ENCODE measurements at regions not wholly inside any gene's neighbourhood (a gene's known extent, or its start where the extent isn't known, plus 50 kb on each side); places are given as distances from the start of the nearest gene placed in this dataset.

- H3K27me3 ChIP-seq (ENCODE audit: insufficient read depth, low read length), result no peaks in the 10 kb centered on the region
- DNase-seq (ENCODE audit: insufficient read length, low spot score, missing footprints), result no peak
- H3K4me2 ChIP-seq (ENCODE audit: insufficient read depth, low read length), result no peak overlapping the region
Observed at GRCh38 chr7:131122394-131122793, 205.3 kb upstream of the MKLN1 start.

GRCh38 chr7:131124001-131124629, 203.6 kb upstream of the MKLN1 start:
- Histone ChIP-seq H3K36me3 (ENCODE audit: insufficient read depth, low read length) (no peaks in the 10 kb centered on the region), H3K9me3 (ENCODE audit: low read depth, low read length) (no peaks in the 10 kb centered on the region), H3K4me1 (ENCODE audit: insufficient read depth, low read length) (no peaks in the 10 kb centered on the region), H3K27ac (ENCODE audit: low read depth, low read length) (no peak overlapping the region), H3K27me3 (ENCODE audit: insufficient read depth, low read length) (no peaks in the 10 kb centered on the region), H4K20me1 (ENCODE audit: insufficient read depth, low read length) (no peaks in the 10 kb centered on the region), H3K4me2 (ENCODE audit: insufficient read depth, low read length) (no peak overlapping the region), H3K79me2 (ENCODE audit: insufficient read depth, low read length) (no peaks in the 10 kb centered on the region), H3K4me3 (ENCODE audit: insufficient read depth, low read length) (no peak overlapping the region), H2AFZ (ENCODE audit: low read length) (no peak overlapping the region)
- no peak for DNase-seq (ENCODE audit: insufficient read length, low spot score, missing footprints)
- no peak for TF ChIP-seq CTCF (IDR thresholded peaks at IDR 0.05; ENCODE audit: extremely low read depth, low read depth, low read length)

More at GRCh38 chr7:131122394-131122793, 205.3 kb upstream of the MKLN1 start:
- no peak overlapping the region for H3K27ac ChIP-seq (ENCODE audit: low read depth, low read length)
- no peaks in the 10 kb centered on the region for H3K4me1 ChIP-seq (ENCODE audit: insufficient read depth, low read length)
- no peak for TF ChIP-seq CTCF (IDR thresholded peaks at IDR 0.05; ENCODE audit: extremely low read depth, low read depth, low read length)
- H3K9me3 ChIP-seq (ENCODE audit: low read depth, low read length), result no peaks in the 10 kb centered on the region
- no peaks in the 10 kb centered on the region for H3K36me3 ChIP-seq (ENCODE audit: insufficient read depth, low read length)
- H3K4me3 ChIP-seq (ENCODE audit: insufficient read depth, low read length), result no peak overlapping the region
- no peaks in the 10 kb centered on the region for H3K79me2 ChIP-seq (ENCODE audit: insufficient read depth, low read length)
- no peak overlapping the region for H2AFZ ChIP-seq (ENCODE audit: low read length)
- H4K20me1 ChIP-seq (ENCODE audit: insufficient read depth, low read length), result no peaks in the 10 kb centered on the region

- H3K36me3 ChIP-seq (ENCODE audit: insufficient read depth, low read length), result no peaks in the 10 kb centered on the region
- no peaks in the 10 kb centered on the region for H3K27me3 ChIP-seq (ENCODE audit: insufficient read depth, low read length)
- no peaks in the 10 kb centered on the region for H3K79me2 ChIP-seq (ENCODE audit: insufficient read depth, low read length)
- no peaks in the 10 kb centered on the region for H3K9me3 ChIP-seq (ENCODE audit: low read depth, low read length)
- H3K4me1 ChIP-seq (ENCODE audit: insufficient read depth, low read length), result no peaks in the 10 kb centered on the region
- no peaks in the 10 kb centered on the region for H4K20me1 ChIP-seq (ENCODE audit: insufficient read depth, low read length)
- no peak for DNase-seq (ENCODE audit: insufficient read length, low spot score, missing footprints)
- no peak overlapping the region for H3K27ac ChIP-seq (ENCODE audit: low read depth, low read length)
- no peak overlapping the region for H3K4me2 ChIP-seq (ENCODE audit: insufficient read depth, low read length)
- no peak overlapping the region for H3K4me3 ChIP-seq (ENCODE audit: insufficient read depth, low read length)
- H2AFZ ChIP-seq (ENCODE audit: low read length), result no peak overlapping the region
- no peak for TF ChIP-seq CTCF (IDR thresholded peaks at IDR 0.05; ENCODE audit: extremely low read depth, low read depth, low read length)
Observed at GRCh38 chr7:131124867-131125266, 202.8 kb upstream of the MKLN1 start.

GRCh38 chr7:131130324-131130723, 197.4 kb upstream of the MKLN1 start:
- Histone ChIP-seq H3K9me3 (ENCODE audit: low read depth, low read length) (no peaks in the 10 kb centered on the region), H3K27me3 (ENCODE audit: insufficient read depth, low read length) (no peaks in the 10 kb centered on the region), H2AFZ (ENCODE audit: low read length) (no peak overlapping the region), H3K36me3 (ENCODE audit: insufficient read depth, low read length) (no peaks in the 10 kb centered on the region), H3K27ac (ENCODE audit: low read depth, low read length) (no peak overlapping the region), H4K20me1 (ENCODE audit: insufficient read depth, low read length) (no peaks in the 10 kb centered on the region), H3K4me1 (ENCODE audit: insufficient read depth, low read length) (no peaks in the 10 kb centered on the region), H3K79me2 (ENCODE audit: insufficient read depth, low read length) (no peaks in the 10 kb centered on the region), H3K4me3 (ENCODE audit: insufficient read depth, low read length) (no peak overlapping the region), H3K4me2 (ENCODE audit: insufficient read depth, low read length) (no peak overlapping the region)
- TF ChIP-seq CTCF (IDR thresholded peaks at IDR 0.05; ENCODE audit: extremely low read depth, low read depth, low read length), result no peak
- DNase-seq (ENCODE audit: insufficient read length, low spot score, missing footprints), result no peak
